ENCODE measurements at regions not wholly inside any gene's neighbourhood (a gene's known extent, or its start where the extent isn't known, plus 50 kb on each side); places are given as distances from the start of the nearest gene placed in this dataset.

- H3K4me2 ChIP-seq (ENCODE audit: low read length), result no peak overlapping the region
- peak in 1 of 2 donors; percentile 47 for DNase-seq
- no peak overlapping the region for H3K27ac ChIP-seq (ENCODE audit: low read depth, low read length)
- H3K9me3 ChIP-seq (ENCODE audit: insufficient read depth, low read depth, low read length), result no peaks in the 10 kb centered on the region
- no CpG with 5 or more reads among the region's 4 CpGs for WGBS (ENCODE audit: extremely low coverage, insufficient coverage, insufficient read length)
- no peak overlapping the region for H4K91ac ChIP-seq (ENCODE audit: low read depth, low read length)
- H3K4ac ChIP-seq (ENCODE audit: low read depth, low read length), result no peak overlapping the region
- H2AFZ ChIP-seq (ENCODE audit: insufficient read depth, low read length, poor library complexity), result no peak overlapping the region
- H3K14ac ChIP-seq (ENCODE audit: low read length), result no peak overlapping the region
- H2BK120ac ChIP-seq (ENCODE audit: insufficient read depth, low read length, poor library complexity), result no peak overlapping the region
- H2AK5ac ChIP-seq (ENCODE audit: low read length), result no peak overlapping the region
- H3K23ac ChIP-seq (ENCODE audit: low read length), result no peak overlapping the region
- H3K4me1 ChIP-seq (ENCODE audit: control insufficient read depth in 1 of 2, insufficient read depth in 2 of 2, low read length in 2 of 2), result no peaks in the 10 kb centered on the region
- no peak overlapping the region for H3K9ac ChIP-seq (ENCODE audit: low read length)
- H2BK12ac ChIP-seq (ENCODE audit: low read length), result no peak overlapping the region
- no peak overlapping the region for H2BK5ac ChIP-seq (ENCODE audit: low read depth, low read length, poor library complexity)
- H3K4me3 ChIP-seq (ENCODE audit: low read depth, low read length), result no peak overlapping the region
- no peaks in the 10 kb centered on the region for H3K79me2 ChIP-seq (ENCODE audit: control insufficient read depth, insufficient read depth, low read length, poor library complexity)
- no peak overlapping the region for H4K8ac ChIP-seq (ENCODE audit: low read depth, low read length)
- H3K18ac ChIP-seq (ENCODE audit: low read length), result no peak overlapping the region
- no peak overlapping the region for H4K12ac ChIP-seq (ENCODE audit: low read depth, low read length)
- H3K36me3 ChIP-seq (ENCODE audit: control insufficient read depth in 1 of 2, insufficient read depth in 2 of 2, low read length in 2 of 2), result no peaks in the 10 kb centered on the region
- no peaks in the 10 kb centered on the region for H3K27me3 ChIP-seq (ENCODE audit: insufficient read depth, low read length)
- no peaks in the 10 kb centered on the region for H3K79me1 ChIP-seq (ENCODE audit: low read length)
These were observed 78.5 kb upstream of the TAB3 start for GRCh38 chrX:30967516-30967915.

GRCh38 chrX:30965767-30966166 is 76.7 kb upstream of the TAB3 start:
- no peak overlapping the region for H2BK12ac ChIP-seq (ENCODE audit: low read length)
- H3K18ac ChIP-seq (ENCODE audit: low read length), result no peak overlapping the region
- H3K79me2 ChIP-seq (ENCODE audit: control insufficient read depth, insufficient read depth, low read length, poor library complexity), result no peaks in the 10 kb centered on the region
- H3K4me2 ChIP-seq (ENCODE audit: low read length), result no peak overlapping the region
- no peaks in the 10 kb centered on the region for H3K9me3 ChIP-seq (ENCODE audit: insufficient read depth, low read depth, low read length)
- no peak overlapping the region for H2BK120ac ChIP-seq (ENCODE audit: insufficient read depth, low read length, poor library complexity)
- WGBS (ENCODE audit: extremely low coverage, insufficient coverage, insufficient read length), result no CpG with 5 or more reads among the region's 5 CpGs
- H3K4ac ChIP-seq (ENCODE audit: low read depth, low read length), result no peak overlapping the region
- H3K27ac ChIP-seq (ENCODE audit: low read depth, low read length), result no peak overlapping the region
- H2AK5ac ChIP-seq (ENCODE audit: low read length), result no peak overlapping the region
- H3K23ac ChIP-seq (ENCODE audit: low read length), result no peak overlapping the region
- H3K79me1 ChIP-seq (ENCODE audit: low read length), result no peaks in the 10 kb centered on the region
- no peak overlapping the region for H2AFZ ChIP-seq (ENCODE audit: insufficient read depth, low read length, poor library complexity)
- no peak overlapping the region for H3K14ac ChIP-seq (ENCODE audit: low read length)
- no peak overlapping the region for H4K91ac ChIP-seq (ENCODE audit: low read depth, low read length)
- no peaks in the 10 kb centered on the region for H3K4me1 ChIP-seq (ENCODE audit: control insufficient read depth in 1 of 2, insufficient read depth in 2 of 2, low read length in 2 of 2)
- no peak for DNase-seq
- no peak overlapping the region for H4K8ac ChIP-seq (ENCODE audit: low read depth, low read length)
- H2BK5ac ChIP-seq (ENCODE audit: low read depth, low read length, poor library complexity), result no peak overlapping the region
- H4K12ac ChIP-seq (ENCODE audit: low read depth, low read length), result no peak overlapping the region
- H3K27me3 ChIP-seq (ENCODE audit: insufficient read depth, low read length), result no peaks in the 10 kb centered on the region
- H3K4me3 ChIP-seq (ENCODE audit: low read depth, low read length), result no peak overlapping the region
- H3K9ac ChIP-seq (ENCODE audit: low read length), result no peak overlapping the region
- H3K36me3 ChIP-seq (ENCODE audit: control insufficient read depth in 1 of 2, insufficient read depth in 2 of 2, low read length in 2 of 2), result no peaks in the 10 kb centered on the region

GRCh38 chrX:30961387-30962174 is 72.5 kb upstream of the TAB3 start:
- Histone ChIP-seq H3K14ac (ENCODE audit: low read length) (no peak overlapping the region), H3K23ac (ENCODE audit: low read length) (no peak overlapping the region), H2BK12ac (ENCODE audit: low read length) (no peak overlapping the region), H2AFZ (ENCODE audit: insufficient read depth, low read length, poor library complexity) (no peak overlapping the region), H3K36me3 (ENCODE audit: control insufficient read depth in 1 of 2, insufficient read depth in 2 of 2, low read length in 2 of 2) (no peaks in the 10 kb centered on the region), H3K4me2 (ENCODE audit: low read length) (no peak overlapping the region), H3K9me3 (ENCODE audit: insufficient read depth, low read depth, low read length) (no peaks in the 10 kb centered on the region), H2BK5ac (ENCODE audit: low read depth, low read length, poor library complexity) (no peak overlapping the region), H3K79me1 (ENCODE audit: low read length) (peaks cover 4% of the 10 kb centered on the region), H3K4ac (ENCODE audit: low read depth, low read length) (no peak overlapping the region), H3K4me3 (ENCODE audit: low read depth, low read length) (no peak overlapping the region), H3K18ac (ENCODE audit: low read length) (no peak overlapping the region), H4K91ac (ENCODE audit: low read depth, low read length) (no peak overlapping the region), H3K79me2 (ENCODE audit: control insufficient read depth, insufficient read depth, low read length, poor library complexity) (no peaks in the 10 kb centered on the region), H2BK120ac (ENCODE audit: insufficient read depth, low read length, poor library complexity) (no peak overlapping the region), H3K9ac (ENCODE audit: low read length) (no peak overlapping the region), H3K27ac (ENCODE audit: low read depth, low read length) (no peak overlapping the region), H3K27me3 (ENCODE audit: insufficient read depth, low read length) (no peaks in the 10 kb centered on the region), H2AK5ac (ENCODE audit: low read length) (no peak overlapping the region), H3K4me1 (ENCODE audit: control insufficient read depth in 1 of 2, insufficient read depth in 2 of 2, low read length in 2 of 2) (peaks cover 0 to 3% of the 10 kb centered on the region in 2 experiments), H4K8ac (ENCODE audit: low read depth, low read length) (no peak overlapping the region), H4K12ac (ENCODE audit: low read depth, low read length) (no peak overlapping the region)
- WGBS (ENCODE audit: extremely low coverage, insufficient coverage, insufficient read length), result no CpG with 5 or more reads among the region's 2 CpGs
- DNase-seq, result no peak

GRCh38 chrX:30957753-30958152 is 68.7 kb upstream of the TAB3 start:
- Histone ChIP-seq H2BK120ac (ENCODE audit: insufficient read depth, low read length, poor library complexity) (no peak overlapping the region), H3K36me3 (ENCODE audit: control insufficient read depth in 1 of 2, insufficient read depth in 2 of 2, low read length in 2 of 2) (no peaks in the 10 kb centered on the region), H3K27me3 (ENCODE audit: insufficient read depth, low read length) (no peaks in the 10 kb centered on the region), H3K79me2 (ENCODE audit: control insufficient read depth, insufficient read depth, low read length, poor library complexity) (no peaks in the 10 kb centered on the region), H3K79me1 (ENCODE audit: low read length) (peaks cover 4% of the 10 kb centered on the region), H4K91ac (ENCODE audit: low read depth, low read length) (no peak overlapping the region), H2AK5ac (ENCODE audit: low read length) (no peak overlapping the region), H2AFZ (ENCODE audit: insufficient read depth, low read length, poor library complexity) (no peak overlapping the region), H3K4ac (ENCODE audit: low read depth, low read length) (no peak overlapping the region), H3K4me3 (ENCODE audit: low read depth, low read length) (no peak overlapping the region), H3K23ac (ENCODE audit: low read length) (no peak overlapping the region), H3K18ac (ENCODE audit: low read length) (no peak overlapping the region), H3K4me2 (ENCODE audit: low read length) (no peak overlapping the region), H3K9me3 (ENCODE audit: insufficient read depth, low read depth, low read length) (no peaks in the 10 kb centered on the region), H2BK5ac (ENCODE audit: low read depth, low read length, poor library complexity) (no peak overlapping the region), H3K4me1 (ENCODE audit: control insufficient read depth in 1 of 2, insufficient read depth in 2 of 2, low read length in 2 of 2) (peaks cover 0 to 3% of the 10 kb centered on the region in 2 experiments), H2BK12ac (ENCODE audit: low read length) (no peak overlapping the region), H4K8ac (ENCODE audit: low read depth, low read length) (no peak overlapping the region), H3K27ac (ENCODE audit: low read depth, low read length) (no peak overlapping the region), H4K12ac (ENCODE audit: low read depth, low read length) (no peak overlapping the region), H3K14ac (ENCODE audit: low read length) (no peak overlapping the region), H3K9ac (ENCODE audit: low read length) (no peak overlapping the region)
- peak in 1 of 2 donors; percentile 54 for DNase-seq
- WGBS (ENCODE audit: extremely low coverage, insufficient coverage, insufficient read length), result no CpG with 5 or more reads among the region's 6 CpGs

Measured in trophoblast cell (in vitro differentiated cells and primary cell).